Omental fat pad (tissue), 3 donors: ENCODE measurements at regions not wholly inside any gene's neighbourhood (a gene's known extent, or its start where the extent isn't known, plus 50 kb on each side); places are given as distances from the start of the nearest gene placed in this dataset.

ENCODE experiments used
- ATAC-seq: fragments of 150-250 bp; one replicate; pipeline ENCODE4 v1.9.1; 2016; ENCODE audit warnings: mild to moderate bottlenecking, moderate library complexity; ENCODE audit not compliant: low FRiP score
- DNase-seq: peaks from one replicate; pipeline ENCODE4 v3.0.0-alpha.2; 2019; ENCODE audit warnings: low spot score
- TF ChIP-seq, protein P1 (sequence below), 3 donors: fragments of 450-650 bp; IDR thresholded peaks; one replicate each; pipeline ENCODE4 v1.5.1; 2016 to 2017; ENCODE audit warnings: antibody characterized with exemption in 3 of 3, mild to moderate bottlenecking in 3 of 3, moderate library complexity in 2 of 3

DNA sequence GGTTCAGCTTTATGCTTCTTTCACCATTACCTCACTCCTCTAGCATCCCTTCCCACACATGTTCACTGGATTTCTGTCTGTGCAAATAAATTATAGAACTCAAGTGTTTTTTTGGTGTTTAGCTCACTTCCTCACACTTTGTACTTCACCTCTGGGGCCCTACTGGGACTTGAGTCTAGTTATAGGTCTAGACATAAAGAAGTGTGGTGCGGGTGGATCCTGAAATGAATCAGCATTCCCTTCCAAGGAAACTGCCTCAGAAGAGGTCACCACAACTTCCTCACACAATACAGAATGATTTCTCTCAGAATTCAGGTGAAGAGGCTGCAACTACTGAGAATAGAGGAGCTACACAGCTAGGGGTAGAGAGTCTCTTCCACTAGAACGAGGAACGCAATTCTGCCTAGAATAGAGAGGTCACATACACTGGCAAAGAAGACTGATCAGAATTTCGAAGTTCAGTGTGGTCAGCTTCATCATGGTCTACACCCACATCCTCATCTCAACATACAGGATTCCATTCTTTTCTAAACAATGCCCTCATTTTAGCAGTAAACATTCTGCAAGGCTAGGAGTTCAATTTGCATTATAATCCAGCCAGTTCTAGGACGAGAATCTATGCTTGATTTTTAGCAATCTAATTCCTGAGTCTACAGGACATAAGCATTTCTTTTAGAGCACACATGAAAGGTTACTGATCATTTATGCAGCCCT is 938.7 kb upstream of the PHF14 start:
- DNase-seq (no peak), ATAC-seq (no peak)
- TF ChIP-seq, protein P1, sequence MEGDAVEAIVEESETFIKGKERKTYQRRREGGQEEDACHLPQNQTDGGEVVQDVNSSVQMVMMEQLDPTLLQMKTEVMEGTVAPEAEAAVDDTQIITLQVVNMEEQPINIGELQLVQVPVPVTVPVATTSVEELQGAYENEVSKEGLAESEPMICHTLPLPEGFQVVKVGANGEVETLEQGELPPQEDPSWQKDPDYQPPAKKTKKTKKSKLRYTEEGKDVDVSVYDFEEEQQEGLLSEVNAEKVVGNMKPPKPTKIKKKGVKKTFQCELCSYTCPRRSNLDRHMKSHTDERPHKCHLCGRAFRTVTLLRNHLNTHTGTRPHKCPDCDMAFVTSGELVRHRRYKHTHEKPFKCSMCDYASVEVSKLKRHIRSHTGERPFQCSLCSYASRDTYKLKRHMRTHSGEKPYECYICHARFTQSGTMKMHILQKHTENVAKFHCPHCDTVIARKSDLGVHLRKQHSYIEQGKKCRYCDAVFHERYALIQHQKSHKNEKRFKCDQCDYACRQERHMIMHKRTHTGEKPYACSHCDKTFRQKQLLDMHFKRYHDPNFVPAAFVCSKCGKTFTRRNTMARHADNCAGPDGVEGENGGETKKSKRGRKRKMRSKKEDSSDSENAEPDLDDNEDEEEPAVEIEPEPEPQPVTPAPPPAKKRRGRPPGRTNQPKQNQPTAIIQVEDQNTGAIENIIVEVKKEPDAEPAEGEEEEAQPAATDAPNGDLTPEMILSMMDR (IDR thresholded peaks at IDR 0.05) = no peak

- DNase-seq (no peak), ATAC-seq (no peak)
- TF ChIP-seq, protein P1 (IDR thresholded peaks at IDR 0.05) = no peak
Observed at GRCh38 chr7:10036693-10037092, 937.0 kb upstream of the PHF14 start.

DNA sequence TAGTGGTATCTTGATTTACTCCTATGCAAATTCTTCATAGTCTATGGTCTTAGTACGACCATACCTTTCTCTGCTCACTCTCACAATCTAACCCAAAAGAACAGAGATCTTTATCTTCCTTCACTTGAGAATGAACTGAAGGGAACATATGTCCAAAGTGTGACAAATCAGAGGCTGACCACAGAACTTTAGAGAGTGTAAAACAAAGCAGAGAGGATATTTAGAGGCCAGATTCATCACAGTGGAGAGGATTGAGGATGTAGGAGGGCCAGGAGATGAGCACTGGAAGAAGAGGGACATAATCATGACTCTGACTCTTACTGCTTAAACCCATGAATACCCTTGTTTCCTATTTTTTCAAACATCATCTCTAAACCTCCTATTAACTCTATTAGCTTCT is 935.3 kb upstream of the PHF14 start:
- no peak for ATAC-seq
- TF ChIP-seq, protein P1 (IDR thresholded peaks at IDR 0.05) = no peak
- DNase-seq = no peak

DNA sequence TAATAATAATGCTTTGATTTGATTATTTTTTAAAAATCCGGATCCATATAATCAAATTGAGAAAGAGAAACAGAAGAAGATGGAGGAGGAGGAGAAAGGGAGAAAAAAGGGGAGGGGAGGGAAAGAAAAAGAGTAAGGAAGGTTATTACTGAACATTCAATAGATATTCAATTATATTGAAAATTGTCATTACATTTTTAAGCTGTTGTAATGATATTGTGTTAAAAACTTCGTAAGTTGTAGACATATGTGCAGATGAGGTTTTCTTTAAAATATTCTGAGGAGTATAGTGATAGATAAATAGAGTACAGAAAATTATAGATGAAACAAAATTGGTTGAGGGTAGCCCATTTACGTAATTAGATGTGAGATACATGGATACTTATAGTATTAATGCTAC is 933.0 kb upstream of the PHF14 start:
- ATAC-seq = no peak
- TF ChIP-seq, protein P1 (IDR thresholded peaks at IDR 0.05) = no peak
- no peak for DNase-seq

GRCh38 chr7:10070899-10071298 is 902.8 kb upstream of the PHF14 start:
- ATAC-seq (no peak), DNase-seq (no peak)
- TF ChIP-seq, protein P1 (IDR thresholded peaks at IDR 0.05) = no peak

GRCh38 chr7:10075866-10076265 is 897.8 kb upstream of the PHF14 start:
- TF ChIP-seq, protein P1 (IDR thresholded peaks at IDR 0.05) = no peak
- DNase-seq (no peak), ATAC-seq (no peak)

- TF ChIP-seq, protein P1 (IDR thresholded peaks at IDR 0.05) = no peak
- ATAC-seq = no peak
- DNase-seq = no peak
Observed at GRCh38 chr7:10076660-10077300, 896.9 kb upstream of the PHF14 start.
